ENCODE measurements at regions not wholly inside any gene's neighbourhood (a gene's known extent, or its start where the extent isn't known, plus 50 kb on each side); places are given as distances from the start of the nearest gene placed in this dataset.
"Not testable (repeated sequence)": the region's sequence is repeated elsewhere in the genome, so short reads cannot be mapped to it uniquely, and the experiment has no call there.

GRCh38 chr3:31053299-31053698 lies 158.8 kb upstream of the GADL1 start:
- no peak for DNase-seq

- no peak for DNase-seq
Measured at GRCh38 chr3:31054032-31054431, 159.6 kb upstream of the GADL1 start.

- no peak for DNase-seq
Measured at GRCh38 chr3:31055757-31056156, 161.3 kb upstream of the GADL1 start.

- no peak for DNase-seq
Measured at GRCh38 chr3:31057891-31058290, 163.4 kb upstream of the GADL1 start.

- DNase-seq = no peak
Measured at GRCh38 chr3:31064021-31064420, 169.6 kb upstream of the GADL1 start.

GRCh38 chr3:31065765-31066164 lies 171.3 kb upstream of the GADL1 start:
- no peak for DNase-seq

- no peak for DNase-seq
Measured at GRCh38 chr3:31067004-31067403, 172.5 kb upstream of the GADL1 start.

- DNase-seq = no peak
Measured at GRCh38 chr3:31075471-31075870, 181.0 kb upstream of the GADL1 start.

- no peak for DNase-seq
Measured at GRCh38 chr3:31075876-31076275, 181.4 kb upstream of the GADL1 start.

- DNase-seq = no peak
Measured at GRCh38 chr3:31077021-31077601, 182.7 kb upstream of the GADL1 start.

- no peak for DNase-seq
Measured at GRCh38 chr3:31077826-31078225, 183.4 kb upstream of the GADL1 start.

GRCh38 chr3:31079689-31080088 lies 185.2 kb upstream of the GADL1 start:
- no peak for DNase-seq

GRCh38 chr3:31081018-31081662 lies 186.7 kb upstream of the GADL1 start:
- no peak for DNase-seq

- no peak for DNase-seq
Measured at GRCh38 chr3:31086148-31086547, 191.7 kb upstream of the GADL1 start.

GRCh38 chr3:31086698-31087097 lies 192.2 kb upstream of the GADL1 start:
- DNase-seq = no peak

- DNase-seq = no peak
Measured at GRCh38 chr3:31091748-31092147, 197.3 kb upstream of the GADL1 start.

GRCh38 chr3:31092748-31093589 lies 198.5 kb upstream of the GADL1 start:
- no peak for DNase-seq

GRCh38 chr3:31093606-31094005 lies 199.1 kb upstream of the GADL1 start:
- no peak for DNase-seq

- no peak for DNase-seq
Measured at GRCh38 chr3:31094048-31094447, 199.6 kb upstream of the GADL1 start.

- DNase-seq = no peak
Measured at GRCh38 chr3:31095255-31095654, 200.8 kb upstream of the GADL1 start.

GRCh38 chr3:31096661-31097395 lies 202.4 kb upstream of the GADL1 start:
- no peak for DNase-seq

- no peak for DNase-seq
Measured at GRCh38 chr3:31100519-31100918, 206.1 kb upstream of the GADL1 start.

- DNase-seq = not testable (repeated sequence)
Measured at GRCh38 chr3:31101285-31101684, 206.8 kb upstream of the GADL1 start.

Measured in DMS79 treated with DMSO at 0.1 percent for 48 hours (cell line).